A549 (cell line): ENCODE measurements at regions not wholly inside any gene's neighbourhood (a gene's known extent, or its start where the extent isn't known, plus 50 kb on each side); places are given as distances from the start of the nearest gene placed in this dataset.
A peak's percentile ranks its signal among the peaks of the same experiment; 100 is the strongest.

ENCODE experiments used
- ATAC-seq, 2 experiments: fragments of 200-7000 bp in 1 of 2; fragments of >200 bp in 1 of 2; cut with Nextera tagmentation in 1 of 2; cut with Tn5 transposase in 1 of 2; 3 replicates each; pipeline versions ENCODE4 v1.8.0 to v1.9.1; 2018 to 2020; ENCODE audit warnings: mild to moderate bottlenecking in 1 of 2, moderate library complexity in 1 of 2
- CTCF ChIA-PET: fragments of 300-600 bp; sonication (Branson Sonifier 250); formaldehyde crosslinking; extraction: SDS; loops from one replicate; lab custom pipeline; 2021; ENCODE audit warnings: antibody characterized with exemption, inconsistent platforms; lab: Yijun Ruan, JAX
- POLR2A ChIA-PET: fragments of 350-600 bp; formaldehyde crosslinking; extraction: SDS; loops from one replicate; lab custom pipeline; 2021; ENCODE audit warnings: antibody characterized with exemption, inconsistent platforms; lab: Yijun Ruan, JAX
- DNase-seq, 2 experiments: peaks; one replicate each; pipeline versions ENCODE4 v3.0.0 to v3.0.0-alpha.2; 2011 to 2016; ENCODE audit warnings: low read depth in 1 of 2, low spot score in 1 of 2
- FAIRE-seq: peaks from 2 replicates; lab custom pipeline; 2011; peaks lifted over from hg19 to GRCh38; lab: Jason Lieb, UNC
- H3K27ac ChIP-seq, 2 experiments: fragments of >200 bp; sonication (Bioruptor Twin); formaldehyde crosslinking; 3 replicates each; pipeline ENCODE4 v1.5.1; 2016 to 2017
- H3K4me1 ChIP-seq: fragments of >200 bp; sonication (Bioruptor Twin); formaldehyde crosslinking; 3 replicates; pipeline ENCODE4 v1.6.1; 2016
- H3K4me2 ChIP-seq: fragments of >200 bp; sonication (Bioruptor Twin); formaldehyde crosslinking; 3 replicates; pipeline ENCODE4 v1.6.1; 2016
- H3K4me3 ChIP-seq: fragments of >200 bp; sonication (Bioruptor Twin); formaldehyde crosslinking; 3 replicates; pipeline ENCODE4 v1.5.1; 2016
- H3K9me3 ChIP-seq: fragments of >200 bp; sonication (Bioruptor Twin); formaldehyde crosslinking; 3 replicates; pipeline ENCODE4 v1.6.1; 2016
- BHLHE40 ChIP-seq: IDR thresholded peaks from 2 replicates; pipeline ENCODE4 v1.6.1; 2012; ENCODE audit warnings: low read depth, low read length, inconsistent platforms
- CHD2 ChIP-seq: fragments of 150-350 bp; IDR thresholded peaks from 2 replicates; pipeline ENCODE4 v1.6.1; 2014; ENCODE audit warnings: low read length; ENCODE audit not compliant: partially characterized antibody
- EP300 ChIP-seq, 2 experiments: fragments of >200 bp; sonication (Bioruptor Twin); formaldehyde crosslinking; IDR thresholded peaks; 2 replicates in 1 of 2; 3 replicates in 1 of 2; pipeline ENCODE4 v1.6.1; 2016 to 2017
- KDM5A ChIP-seq: fragments of 200-600 bp; sonication (generic); IDR thresholded peaks from 2 replicates; pipeline ENCODE4 v1.6.1; 2016; ENCODE audit warnings: antibody characterized with exemption, mild to moderate bottlenecking
- NPAS2 ChIP-seq: fragments of 250-450 bp; sonication (Bioruptor Pico); IDR thresholded peaks from 2 replicates; pipeline ENCODE4 v1.8.0; 2022; ENCODE audit warnings: mild to moderate bottlenecking, moderate library complexity, borderline replicate concordance
- PHF8 ChIP-seq: fragments of 200-600 bp; sonication (generic); IDR thresholded peaks from 2 replicates; pipeline ENCODE4 v1.6.1; 2016; ENCODE audit warnings: low read depth, mild to moderate bottlenecking, antibody characterized with exemption, moderate library complexity, borderline replicate concordance
- POLR2AphosphoS2 ChIP-seq: conservative IDR thresholded peaks from 2 replicates; pipeline ENCODE4 v1.6.1; 2012; ENCODE audit warnings: low read length, improper control_type of control experiment, inconsistent platforms
- RAD21 ChIP-seq, 2 experiments: fragments of >200 bp in 1 of 2; sonication (Bioruptor Twin) in 1 of 2; formaldehyde crosslinking in 1 of 2; IDR thresholded peaks in 1 of 2; conservative IDR thresholded peaks in 1 of 2; 2 replicates in 1 of 2; 3 replicates in 1 of 2; pipeline ENCODE4 v1.6.1; 2012 to 2018; ENCODE audit warnings: inconsistent platforms in 1 of 2
- RFX5 ChIP-seq: fragments of 450-650 bp; IDR thresholded peaks from 2 replicates; pipeline ENCODE4 v1.7.1; 2014; ENCODE audit warnings: antibody characterized with exemption, mild to moderate bottlenecking, moderate library complexity
- TP53 ChIP-seq: fragments of 250-450 bp; sonication (Bioruptor Pico); IDR thresholded peaks from 2 replicates; pipeline ENCODE4 v1.5.0; 2021; ENCODE audit warnings: mild to moderate bottlenecking, moderate library complexity
- ZC3H11A ChIP-seq: fragments of 450-650 bp; IDR thresholded peaks from 2 replicates; pipeline ENCODE4 v1.6.1; 2014; ENCODE audit warnings: antibody characterized with exemption, mild to moderate bottlenecking
- ZNF302 ChIP-seq: fragments of 250-450 bp; sonication (Bioruptor Pico); IDR thresholded peaks from 2 replicates; pipeline ENCODE4 v1.9.0; 2021; ENCODE audit warnings: inconsistent platforms, mild to moderate bottlenecking, moderate library complexity
- WGBS: methylation state at CpG from one replicate; pipeline ENCODE4 v1.1.6; 2017; ENCODE audit errors: missing lambda C conversion rate; 5-methylcytosine and 5-hydroxymethylcytosine counted together
- TF ChIP-seq, protein P1 (sequence below): fragments of >200 bp; sonication (Bioruptor Twin); formaldehyde crosslinking; IDR thresholded peaks from 3 replicates; pipeline ENCODE4 v1.6.1; 2016
- TF ChIP-seq, protein P2 (sequence below): fragments of 150-350 bp; IDR thresholded peaks from 2 replicates; pipeline ENCODE4 v1.6.1; 2014; ENCODE audit warnings: low read depth, mild to moderate bottlenecking, low read length
- TF ChIP-seq, protein P3 (sequence below): IDR thresholded peaks from 2 replicates; pipeline ENCODE4 v1.6.1; 2012
- TF ChIP-seq, protein P4 (sequence below): fragments of 450-650 bp; IDR thresholded peaks from 2 replicates; pipeline ENCODE4 v1.6.1; 2014; ENCODE audit warnings: antibody characterized with exemption
- TF ChIP-seq, protein P5 (sequence below): fragments of 250-450 bp; sonication (Bioruptor Pico); IDR thresholded peaks from 2 replicates; pipeline ENCODE4 v1.5.0; 2021; ENCODE audit warnings: mild to moderate bottlenecking, moderate library complexity, borderline replicate concordance

DNA sequence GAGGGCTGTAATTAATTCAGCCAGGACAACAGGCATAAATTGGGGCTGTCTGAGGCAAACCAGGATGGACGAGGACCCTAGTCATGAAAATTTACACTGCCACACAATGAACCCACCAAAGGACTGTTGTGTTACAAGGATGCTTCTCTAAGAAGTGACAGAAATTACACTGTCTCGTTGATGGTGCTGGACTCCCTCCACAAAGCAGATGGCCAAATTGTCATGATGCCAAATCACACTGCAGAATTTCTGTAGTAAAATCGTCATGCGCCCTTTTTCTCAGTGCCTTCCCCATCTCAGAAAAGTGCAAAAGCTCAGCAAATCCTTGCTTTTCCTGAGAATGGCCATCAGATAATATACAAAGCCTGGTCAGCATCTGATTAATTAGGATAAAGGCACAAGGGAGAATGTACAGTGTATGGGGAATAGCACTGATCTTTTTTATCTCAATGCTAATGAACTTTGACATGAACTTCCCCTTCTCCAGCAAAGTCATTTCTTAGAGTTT is 545.8 kb downstream of the CSNK1G3 start:
- Histone ChIP-seq H3K4me1 (no peaks in the 10 kb centered on the region), H3K4me2 (peak overlapping the region; percentile 23), H3K9me3 (no peaks in the 10 kb centered on the region), H3K27ac (no peak overlapping the region), H3K4me3 (no peak overlapping the region)
- FAIRE-seq (no peak), DNase-seq (no peak), ATAC-seq (no peak)
- TF ChIP-seq NPAS2 (CRISPR knock-in tag) (no peak), EP300 (IDR thresholded peaks at IDR 0.05) (no peak), POLR2AphosphoS2 (no peak), ZNF302 (no peak)
- 48% methylated on average over 4 of the region's 4 CpGs for WGBS
- POLR2A ChIA-PET = no interaction called here
- CTCF ChIA-PET = interaction anchor here (0.7 kb wide), 1 partner anchor 1682 kb away, joined by 4 read pairs; no protein-coding TSS in a partner anchor

DNA sequence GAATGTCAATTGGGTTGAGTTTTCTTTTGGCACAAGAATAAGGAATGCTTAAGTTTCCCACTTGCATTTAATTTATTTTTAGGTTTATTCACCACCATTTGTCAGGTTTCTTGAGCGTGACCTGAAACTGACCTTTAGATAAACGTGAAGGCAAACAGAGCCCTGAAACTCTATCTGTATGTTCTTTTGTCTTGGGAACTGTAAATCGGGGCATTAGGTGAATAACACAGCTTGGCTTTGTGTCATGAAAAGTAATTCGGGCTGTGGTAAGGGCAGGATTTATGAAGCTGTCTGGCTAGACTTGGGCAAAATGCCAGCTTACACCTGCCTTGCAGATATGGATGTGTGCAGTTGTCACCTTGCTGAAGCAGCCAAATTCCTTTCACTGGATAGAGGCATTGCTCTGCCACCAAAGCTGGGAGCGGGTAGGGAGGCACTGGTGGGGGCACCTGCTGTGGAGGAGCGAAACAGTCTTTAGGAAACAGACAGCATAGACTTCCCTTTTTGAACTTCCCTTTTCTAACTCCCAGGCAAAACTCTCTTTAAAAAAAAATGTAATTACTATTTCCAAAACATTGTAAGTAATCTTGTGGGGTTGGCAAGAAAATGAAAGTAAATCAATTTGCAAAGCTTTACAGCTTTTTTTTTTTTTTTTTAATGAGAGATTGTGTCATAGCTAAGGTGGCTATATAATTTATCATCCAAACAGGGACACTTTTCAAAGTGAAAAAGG is 545.2 kb downstream of the CSNK1G3 start:
- POLR2A ChIA-PET = no interaction called here
- ATAC-seq (no peak), DNase-seq (no peak), FAIRE-seq (no peak)
- H3K9me3 ChIP-seq = no peaks in the 10 kb centered on the region
- H3K27ac ChIP-seq = no peak overlapping the region
- no peaks in the 10 kb centered on the region for H3K4me1 ChIP-seq
- WGBS = 36% methylated on average over 6 of the region's 6 CpGs
- TF ChIP-seq, protein P1, sequence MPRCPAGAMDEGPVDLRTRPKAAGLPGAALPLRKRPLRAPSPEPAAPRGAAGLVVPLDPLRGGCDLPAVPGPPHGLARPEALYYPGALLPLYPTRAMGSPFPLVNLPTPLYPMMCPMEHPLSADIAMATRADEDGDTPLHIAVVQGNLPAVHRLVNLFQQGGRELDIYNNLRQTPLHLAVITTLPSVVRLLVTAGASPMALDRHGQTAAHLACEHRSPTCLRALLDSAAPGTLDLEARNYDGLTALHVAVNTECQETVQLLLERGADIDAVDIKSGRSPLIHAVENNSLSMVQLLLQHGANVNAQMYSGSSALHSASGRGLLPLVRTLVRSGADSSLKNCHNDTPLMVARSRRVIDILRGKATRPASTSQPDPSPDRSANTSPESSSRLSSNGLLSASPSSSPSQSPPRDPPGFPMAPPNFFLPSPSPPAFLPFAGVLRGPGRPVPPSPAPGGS = no peak
- TF ChIP-seq BHLHE40 (no peak), CHD2 (no peak), TP53 (no peak), EP300 (IDR thresholded peaks at IDR 0.05) (no peak), PHF8 (no peak), ZC3H11A (no peak), KDM5A (no peak), RAD21 (conservative IDR thresholded peaks at IDR 0.05 in 1 of 2, IDR thresholded peaks at IDR 0.05 in 1 of 2) (no peak), RFX5 (no peak)
- TF ChIP-seq, protein P2, sequence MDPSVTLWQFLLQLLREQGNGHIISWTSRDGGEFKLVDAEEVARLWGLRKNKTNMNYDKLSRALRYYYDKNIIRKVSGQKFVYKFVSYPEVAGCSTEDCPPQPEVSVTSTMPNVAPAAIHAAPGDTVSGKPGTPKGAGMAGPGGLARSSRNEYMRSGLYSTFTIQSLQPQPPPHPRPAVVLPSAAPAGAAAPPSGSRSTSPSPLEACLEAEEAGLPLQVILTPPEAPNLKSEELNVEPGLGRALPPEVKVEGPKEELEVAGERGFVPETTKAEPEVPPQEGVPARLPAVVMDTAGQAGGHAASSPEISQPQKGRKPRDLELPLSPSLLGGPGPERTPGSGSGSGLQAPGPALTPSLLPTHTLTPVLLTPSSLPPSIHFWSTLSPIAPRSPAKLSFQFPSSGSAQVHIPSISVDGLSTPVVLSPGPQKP = no peak
- TF ChIP-seq, protein P3, sequence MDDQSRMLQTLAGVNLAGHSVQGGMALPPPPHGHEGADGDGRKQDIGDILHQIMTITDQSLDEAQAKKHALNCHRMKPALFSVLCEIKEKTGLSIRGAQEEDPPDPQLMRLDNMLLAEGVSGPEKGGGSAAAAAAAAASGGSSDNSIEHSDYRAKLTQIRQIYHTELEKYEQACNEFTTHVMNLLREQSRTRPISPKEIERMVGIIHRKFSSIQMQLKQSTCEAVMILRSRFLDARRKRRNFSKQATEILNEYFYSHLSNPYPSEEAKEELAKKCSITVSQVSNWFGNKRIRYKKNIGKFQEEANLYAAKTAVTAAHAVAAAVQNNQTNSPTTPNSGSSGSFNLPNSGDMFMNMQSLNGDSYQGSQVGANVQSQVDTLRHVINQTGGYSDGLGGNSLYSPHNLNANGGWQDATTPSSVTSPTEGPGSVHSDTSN = no peak
- TF ChIP-seq, protein P4, sequence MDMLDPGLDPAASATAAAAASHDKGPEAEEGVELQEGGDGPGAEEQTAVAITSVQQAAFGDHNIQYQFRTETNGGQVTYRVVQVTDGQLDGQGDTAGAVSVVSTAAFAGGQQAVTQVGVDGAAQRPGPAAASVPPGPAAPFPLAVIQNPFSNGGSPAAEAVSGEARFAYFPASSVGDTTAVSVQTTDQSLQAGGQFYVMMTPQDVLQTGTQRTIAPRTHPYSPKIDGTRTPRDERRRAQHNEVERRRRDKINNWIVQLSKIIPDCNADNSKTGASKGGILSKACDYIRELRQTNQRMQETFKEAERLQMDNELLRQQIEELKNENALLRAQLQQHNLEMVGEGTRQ = no peak
- TF ChIP-seq, protein P5, sequence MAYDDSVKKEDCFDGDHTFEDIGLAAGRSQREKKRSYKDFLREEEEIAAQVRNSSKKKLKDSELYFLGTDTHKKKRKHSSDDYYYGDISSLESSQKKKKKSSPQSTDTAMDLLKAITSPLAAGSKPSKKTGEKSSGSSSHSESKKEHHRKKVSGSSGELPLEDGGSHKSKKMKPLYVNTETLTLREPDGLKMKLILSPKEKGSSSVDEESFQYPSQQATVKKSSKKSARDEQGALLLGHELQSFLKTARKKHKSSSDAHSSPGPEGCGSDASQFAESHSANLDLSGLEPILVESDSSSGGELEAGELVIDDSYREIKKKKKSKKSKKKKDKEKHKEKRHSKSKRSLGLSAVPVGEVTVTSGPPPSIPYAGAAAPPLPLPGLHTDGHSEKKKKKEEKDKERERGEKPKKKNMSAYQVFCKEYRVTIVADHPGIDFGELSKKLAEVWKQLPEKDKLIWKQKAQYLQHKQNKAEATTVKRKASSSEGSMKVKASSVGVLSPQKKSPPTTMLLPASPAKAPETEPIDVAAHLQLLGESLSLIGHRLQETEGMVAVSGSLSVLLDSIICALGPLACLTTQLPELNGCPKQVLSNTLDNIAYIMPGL (CRISPR knock-in tag) = no peak
- CTCF ChIA-PET = interaction anchor here (0.7 kb wide), 1 partner anchor 1682 kb away, joined by 4 read pairs; no protein-coding TSS in a partner anchor
- no peak overlapping the region for H3K4me3 ChIP-seq
- peak overlapping the region; percentile 23 for H3K4me2 ChIP-seq
